ENCODE measurements at regions not wholly inside any gene's neighbourhood (a gene's known extent, or its start where the extent isn't known, plus 50 kb on each side); places are given as distances from the start of the nearest gene placed in this dataset.

DNA sequence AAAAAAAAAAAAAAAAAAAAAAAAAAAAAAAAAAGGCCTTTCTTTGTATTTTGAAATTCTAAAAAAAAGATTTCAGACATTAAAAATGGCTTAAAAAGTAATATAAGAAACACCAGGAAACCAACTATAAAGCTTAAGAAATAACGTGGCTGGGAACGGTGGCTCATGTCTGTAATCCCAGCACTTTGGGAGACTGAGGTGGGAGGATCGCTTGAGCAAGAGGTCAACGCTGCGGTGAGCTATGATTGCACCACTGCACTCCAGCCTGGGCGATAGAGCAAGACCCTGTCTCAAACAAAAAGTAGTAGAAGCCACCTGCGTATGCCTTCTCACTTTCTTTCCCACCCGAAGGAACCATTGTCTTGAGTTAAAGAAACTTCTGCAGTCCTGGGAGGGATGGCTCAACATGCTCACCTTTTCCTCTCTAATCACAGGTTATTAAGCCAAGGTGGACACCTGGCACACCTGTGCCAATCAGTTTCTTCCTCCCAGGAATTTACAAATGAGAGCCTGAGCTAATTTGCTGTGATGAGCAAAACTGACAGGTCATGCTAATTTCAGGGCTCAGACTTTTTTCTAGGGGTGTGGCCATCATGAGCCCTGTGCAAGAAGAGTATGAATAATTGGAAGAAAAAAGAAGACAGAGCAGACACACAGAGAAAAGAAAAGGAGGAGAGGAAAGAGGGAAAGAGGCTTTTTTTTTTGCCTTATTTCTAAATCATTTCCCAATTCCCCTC is 72.0 kb upstream of the PARD3 start:
- TF ChIP-seq, protein P1, sequence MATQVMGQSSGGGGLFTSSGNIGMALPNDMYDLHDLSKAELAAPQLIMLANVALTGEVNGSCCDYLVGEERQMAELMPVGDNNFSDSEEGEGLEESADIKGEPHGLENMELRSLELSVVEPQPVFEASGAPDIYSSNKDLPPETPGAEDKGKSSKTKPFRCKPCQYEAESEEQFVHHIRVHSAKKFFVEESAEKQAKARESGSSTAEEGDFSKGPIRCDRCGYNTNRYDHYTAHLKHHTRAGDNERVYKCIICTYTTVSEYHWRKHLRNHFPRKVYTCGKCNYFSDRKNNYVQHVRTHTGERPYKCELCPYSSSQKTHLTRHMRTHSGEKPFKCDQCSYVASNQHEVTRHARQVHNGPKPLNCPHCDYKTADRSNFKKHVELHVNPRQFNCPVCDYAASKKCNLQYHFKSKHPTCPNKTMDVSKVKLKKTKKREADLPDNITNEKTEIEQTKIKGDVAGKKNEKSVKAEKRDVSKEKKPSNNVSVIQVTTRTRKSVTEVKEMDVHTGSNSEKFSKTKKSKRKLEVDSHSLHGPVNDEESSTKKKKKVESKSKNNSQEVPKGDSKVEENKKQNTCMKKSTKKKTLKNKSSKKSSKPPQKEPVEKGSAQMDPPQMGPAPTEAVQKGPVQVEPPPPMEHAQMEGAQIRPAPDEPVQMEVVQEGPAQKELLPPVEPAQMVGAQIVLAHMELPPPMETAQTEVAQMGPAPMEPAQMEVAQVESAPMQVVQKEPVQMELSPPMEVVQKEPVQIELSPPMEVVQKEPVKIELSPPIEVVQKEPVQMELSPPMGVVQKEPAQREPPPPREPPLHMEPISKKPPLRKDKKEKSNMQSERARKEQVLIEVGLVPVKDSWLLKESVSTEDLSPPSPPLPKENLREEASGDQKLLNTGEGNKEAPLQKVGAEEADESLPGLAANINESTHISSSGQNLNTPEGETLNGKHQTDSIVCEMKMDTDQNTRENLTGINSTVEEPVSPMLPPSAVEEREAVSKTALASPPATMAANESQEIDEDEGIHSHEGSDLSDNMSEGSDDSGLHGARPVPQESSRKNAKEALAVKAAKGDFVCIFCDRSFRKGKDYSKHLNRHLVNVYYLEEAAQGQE (IDR thresholded peaks at IDR 0.05; ENCODE audit: insufficient read depth in 1 of 2, low read depth in 2 of 2, low read length in 1 of 2) = no peak
- TF ChIP-seq, protein P2, sequence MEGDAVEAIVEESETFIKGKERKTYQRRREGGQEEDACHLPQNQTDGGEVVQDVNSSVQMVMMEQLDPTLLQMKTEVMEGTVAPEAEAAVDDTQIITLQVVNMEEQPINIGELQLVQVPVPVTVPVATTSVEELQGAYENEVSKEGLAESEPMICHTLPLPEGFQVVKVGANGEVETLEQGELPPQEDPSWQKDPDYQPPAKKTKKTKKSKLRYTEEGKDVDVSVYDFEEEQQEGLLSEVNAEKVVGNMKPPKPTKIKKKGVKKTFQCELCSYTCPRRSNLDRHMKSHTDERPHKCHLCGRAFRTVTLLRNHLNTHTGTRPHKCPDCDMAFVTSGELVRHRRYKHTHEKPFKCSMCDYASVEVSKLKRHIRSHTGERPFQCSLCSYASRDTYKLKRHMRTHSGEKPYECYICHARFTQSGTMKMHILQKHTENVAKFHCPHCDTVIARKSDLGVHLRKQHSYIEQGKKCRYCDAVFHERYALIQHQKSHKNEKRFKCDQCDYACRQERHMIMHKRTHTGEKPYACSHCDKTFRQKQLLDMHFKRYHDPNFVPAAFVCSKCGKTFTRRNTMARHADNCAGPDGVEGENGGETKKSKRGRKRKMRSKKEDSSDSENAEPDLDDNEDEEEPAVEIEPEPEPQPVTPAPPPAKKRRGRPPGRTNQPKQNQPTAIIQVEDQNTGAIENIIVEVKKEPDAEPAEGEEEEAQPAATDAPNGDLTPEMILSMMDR (IDR thresholded peaks at IDR 0.05) = no peak
- TF ChIP-seq TCF7L2 (IDR thresholded peaks at IDR 0.05; ENCODE audit: low read depth, low read length) = no peak
- no peak for TF ChIP-seq POLR2AphosphoS5 (IDR thresholded peaks at IDR 0.05; ENCODE audit: low read depth, low read length)
- no peak for TF ChIP-seq SIN3A (IDR thresholded peaks at IDR 0.05; ENCODE audit: borderline replicate concordance, insufficient read depth, low read depth, low read length)
